ENCODE measurements at regions not wholly inside any gene's neighbourhood (a gene's known extent, or its start where the extent isn't known, plus 50 kb on each side); places are given as distances from the start of the nearest gene placed in this dataset.

DNA sequence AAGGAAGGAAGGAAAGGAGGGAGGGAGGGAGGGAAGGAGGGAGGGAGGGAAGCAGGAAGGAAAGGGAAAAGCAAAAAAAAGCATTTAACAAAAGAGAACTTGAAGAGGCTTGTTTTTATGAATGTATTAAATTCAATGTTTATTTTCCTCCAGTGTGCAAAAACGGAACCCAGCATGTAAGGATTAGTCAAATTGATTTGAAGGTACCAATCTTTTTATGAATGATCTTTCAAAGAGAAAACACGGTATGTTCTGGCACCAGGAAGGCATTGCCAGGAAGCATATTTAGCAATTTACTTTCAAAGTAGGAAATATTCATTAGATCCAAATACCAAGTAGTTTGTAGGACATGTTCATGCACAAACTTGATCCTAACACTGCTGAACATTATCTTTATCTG, 453.6 kb downstream of the PDGFC start:
- TF ChIP-seq, protein P1, sequence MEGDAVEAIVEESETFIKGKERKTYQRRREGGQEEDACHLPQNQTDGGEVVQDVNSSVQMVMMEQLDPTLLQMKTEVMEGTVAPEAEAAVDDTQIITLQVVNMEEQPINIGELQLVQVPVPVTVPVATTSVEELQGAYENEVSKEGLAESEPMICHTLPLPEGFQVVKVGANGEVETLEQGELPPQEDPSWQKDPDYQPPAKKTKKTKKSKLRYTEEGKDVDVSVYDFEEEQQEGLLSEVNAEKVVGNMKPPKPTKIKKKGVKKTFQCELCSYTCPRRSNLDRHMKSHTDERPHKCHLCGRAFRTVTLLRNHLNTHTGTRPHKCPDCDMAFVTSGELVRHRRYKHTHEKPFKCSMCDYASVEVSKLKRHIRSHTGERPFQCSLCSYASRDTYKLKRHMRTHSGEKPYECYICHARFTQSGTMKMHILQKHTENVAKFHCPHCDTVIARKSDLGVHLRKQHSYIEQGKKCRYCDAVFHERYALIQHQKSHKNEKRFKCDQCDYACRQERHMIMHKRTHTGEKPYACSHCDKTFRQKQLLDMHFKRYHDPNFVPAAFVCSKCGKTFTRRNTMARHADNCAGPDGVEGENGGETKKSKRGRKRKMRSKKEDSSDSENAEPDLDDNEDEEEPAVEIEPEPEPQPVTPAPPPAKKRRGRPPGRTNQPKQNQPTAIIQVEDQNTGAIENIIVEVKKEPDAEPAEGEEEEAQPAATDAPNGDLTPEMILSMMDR (IDR thresholded peaks at IDR 0.05): no peak
- TF ChIP-seq ZFX (IDR thresholded peaks at IDR 0.05; ENCODE audit: borderline replicate concordance): no peak

Data from 22Rv1 (cell line).